ENCODE measurements at regions not wholly inside any gene's neighbourhood (a gene's known extent, or its start where the extent isn't known, plus 50 kb on each side); places are given as distances from the start of the nearest gene placed in this dataset.

- no peak for DNase-seq (ENCODE audit: low read depth)
- no peak for TF ChIP-seq CTCF (conservative IDR thresholded peaks at IDR 0.05; ENCODE audit: low read depth, low read length)
- H3K4me3 ChIP-seq (ENCODE audit: low read depth, low read length) = no peak overlapping the region
These were observed 307.0 kb upstream of the CWC22 start for GRCh38 chr2:180314086-180314485.

GRCh38 chr2:180312542-180312941 lies 305.4 kb upstream of the CWC22 start:
- H3K4me3 ChIP-seq (ENCODE audit: low read depth, low read length) = no peak overlapping the region
- TF ChIP-seq CTCF (conservative IDR thresholded peaks at IDR 0.05; ENCODE audit: low read depth, low read length) = no peak

GRCh38 chr2:180307096-180307495 lies 300.0 kb upstream of the CWC22 start:
- no peak for TF ChIP-seq CTCF (conservative IDR thresholded peaks at IDR 0.05; ENCODE audit: low read depth, low read length)

More at GRCh38 chr2:180312542-180312941, 305.4 kb upstream of the CWC22 start:
- DNase-seq (ENCODE audit: low read depth) = no peak

GRCh38 chr2:180306346-180306745 lies 299.2 kb upstream of the CWC22 start:
- H3K4me3 ChIP-seq (ENCODE audit: low read depth, low read length) = no peak overlapping the region
- DNase-seq (ENCODE audit: low read depth) = no peak
- TF ChIP-seq CTCF (conservative IDR thresholded peaks at IDR 0.05; ENCODE audit: low read depth, low read length) = no peak

More at GRCh38 chr2:180307096-180307495, 300.0 kb upstream of the CWC22 start:
- DNase-seq (ENCODE audit: low read depth) = no peak
- H3K4me3 ChIP-seq (ENCODE audit: low read depth, low read length) = no peak overlapping the region

- DNase-seq (ENCODE audit: low read depth) = no peak
- no peak for TF ChIP-seq CTCF (conservative IDR thresholded peaks at IDR 0.05; ENCODE audit: low read depth, low read length)
- no peak overlapping the region for H3K4me3 ChIP-seq (ENCODE audit: low read depth, low read length)
These were observed 284.7 kb upstream of the CWC22 start for GRCh38 chr2:180291552-180292421.

- no peak for DNase-seq (ENCODE audit: low read depth)
- no peak overlapping the region for H3K4me3 ChIP-seq (ENCODE audit: low read depth, low read length)
- no peak for TF ChIP-seq CTCF (conservative IDR thresholded peaks at IDR 0.05; ENCODE audit: low read depth, low read length)
These were observed 284.0 kb upstream of the CWC22 start for GRCh38 chr2:180291060-180291459.

GRCh38 chr2:180289627-180290026 lies 282.5 kb upstream of the CWC22 start:
- TF ChIP-seq CTCF (conservative IDR thresholded peaks at IDR 0.05; ENCODE audit: low read depth, low read length) = no peak
- no peak for DNase-seq (ENCODE audit: low read depth)
- no peak overlapping the region for H3K4me3 ChIP-seq (ENCODE audit: low read depth, low read length)
